SJCRH30 (cell line): ENCODE measurements at regions not wholly inside any gene's neighbourhood (a gene's known extent, or its start where the extent isn't known, plus 50 kb on each side); places are given as distances from the start of the nearest gene placed in this dataset.

Experiments used
- DNase-seq, 2 experiments: peaks; one replicate each; pipeline ENCODE4 v3.0.0-alpha.2; 2015 to 2020
- H3K27ac ChIP-seq: fragments of 250-450 bp; sonication (Bioruptor Pico); 2 replicates; pipeline ENCODE4 v1.5.1; 2020; ENCODE audit warnings: mild to moderate bottlenecking, moderate library complexity
- H3K27me3 ChIP-seq: fragments of 250-450 bp; sonication (Bioruptor Pico); 2 replicates; pipeline ENCODE4 v1.5.1; 2020; ENCODE audit warnings: mild to moderate bottlenecking, moderate library complexity
- H3K36me3 ChIP-seq: fragments of 250-450 bp; sonication (Bioruptor Pico); 2 replicates; pipeline ENCODE4 v1.5.1; 2020; ENCODE audit warnings: mild to moderate bottlenecking, moderate library complexity
- H3K4me1 ChIP-seq: fragments of 250-450 bp; sonication (Bioruptor Pico); 2 replicates; pipeline ENCODE4 v1.5.1; 2020; ENCODE audit warnings: mild to moderate bottlenecking, moderate library complexity
- H3K4me3 ChIP-seq: fragments of 250-450 bp; sonication (Bioruptor Pico); 2 replicates; pipeline ENCODE4 v1.5.1; 2020; ENCODE audit warnings: mild to moderate bottlenecking, moderate library complexity
- H3K9me3 ChIP-seq: fragments of 250-450 bp; sonication (Bioruptor Pico); replicated peaks from 2 replicates; pipeline ENCODE4 v1.5.1; 2020; ENCODE audit warnings: mild to moderate bottlenecking, moderate library complexity

- peak; percentile 88 to 91 for DNase-seq
- peak overlapping the region; percentile 62 for H3K4me3 ChIP-seq
- H3K27ac ChIP-seq: peak overlapping the region; percentile 67
- H3K9me3 ChIP-seq: no peaks in the 10 kb centered on the region
- no peaks in the 10 kb centered on the region for H3K27me3 ChIP-seq
- H3K36me3 ChIP-seq: peaks cover 6% of the 10 kb centered on the region; the same call in 1 of the 2 replicates
- H3K4me1 ChIP-seq: peaks cover 36% of the 10 kb centered on the region
Measured at GRCh38 chr12:124517260-124518050, 50.0 kb downstream of the NCOR2 start.

- H3K36me3 ChIP-seq: peaks cover 6% of the 10 kb centered on the region; the same call in 1 of the 2 replicates
- H3K27me3 ChIP-seq: no peaks in the 10 kb centered on the region
- H3K9me3 ChIP-seq: no peaks in the 10 kb centered on the region
- peak overlapping the region; percentile 62 for H3K4me3 ChIP-seq
- peaks cover 42% of the 10 kb centered on the region for H3K4me1 ChIP-seq
- H3K27ac ChIP-seq: peak overlapping the region; percentile 67
- no peak for DNase-seq
Measured at GRCh38 chr12:124516850-124517249, 50.6 kb downstream of the NCOR2 start.

- Histone ChIP-seq H3K27me3 (no peaks in the 10 kb centered on the region), H3K27ac (no peak overlapping the region), H3K4me3 (no peak overlapping the region), H3K36me3 (peaks cover 6% of the 10 kb centered on the region; the same call in 1 of the 2 replicates), H3K9me3 (no peaks in the 10 kb centered on the region), H3K4me1 (peaks cover 51% of the 10 kb centered on the region)
- no peak for DNase-seq
Measured at GRCh38 chr12:124515981-124516380, 51.4 kb downstream of the NCOR2 start.

DNA sequence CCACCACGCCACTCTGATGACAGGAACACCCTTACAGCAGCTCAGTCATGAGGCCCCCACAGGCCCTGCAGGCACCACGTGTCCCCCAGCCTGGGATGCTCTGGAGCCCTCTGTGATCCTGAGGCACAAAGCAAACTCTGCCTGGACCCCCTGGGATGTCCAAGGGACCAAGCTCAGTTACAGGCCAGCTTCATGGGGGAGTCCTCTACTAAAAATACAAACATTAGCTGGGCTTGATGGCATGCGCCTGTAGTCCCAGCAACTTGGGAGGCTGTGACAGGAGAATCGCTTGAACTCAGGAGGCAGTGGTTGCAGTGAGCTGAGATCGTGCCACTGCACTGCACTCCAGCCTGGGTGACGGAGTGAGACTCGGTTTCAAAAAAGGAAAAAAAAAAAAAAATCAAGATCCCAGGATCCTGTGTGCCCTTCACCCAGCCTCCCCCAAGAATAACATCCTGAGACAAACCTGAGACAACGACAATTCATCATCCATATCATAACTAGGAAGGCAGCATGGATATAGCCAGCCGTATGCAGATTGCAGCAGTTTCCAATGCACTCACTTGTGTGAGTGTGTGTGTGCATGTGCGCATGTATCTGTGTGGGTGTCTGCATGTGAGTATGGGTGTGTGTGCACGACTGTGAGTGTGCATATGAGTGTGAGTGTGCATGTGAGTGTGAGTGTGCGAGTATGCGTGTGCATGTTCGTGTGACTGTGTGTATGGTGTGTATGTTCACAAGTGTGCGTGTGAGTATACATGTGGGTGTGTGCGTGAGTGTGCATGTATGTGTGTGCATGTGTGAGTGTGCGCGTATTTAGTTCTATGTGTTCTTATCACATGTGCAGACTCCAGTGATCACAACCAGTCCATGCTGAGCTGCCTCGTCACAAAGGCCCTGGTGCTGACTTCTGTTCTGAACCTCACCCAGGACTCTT, 52.1 kb downstream of the NCOR2 start:
- Histone ChIP-seq H3K4me3 (no peak overlapping the region), H3K27ac (no peak overlapping the region)

DNA sequence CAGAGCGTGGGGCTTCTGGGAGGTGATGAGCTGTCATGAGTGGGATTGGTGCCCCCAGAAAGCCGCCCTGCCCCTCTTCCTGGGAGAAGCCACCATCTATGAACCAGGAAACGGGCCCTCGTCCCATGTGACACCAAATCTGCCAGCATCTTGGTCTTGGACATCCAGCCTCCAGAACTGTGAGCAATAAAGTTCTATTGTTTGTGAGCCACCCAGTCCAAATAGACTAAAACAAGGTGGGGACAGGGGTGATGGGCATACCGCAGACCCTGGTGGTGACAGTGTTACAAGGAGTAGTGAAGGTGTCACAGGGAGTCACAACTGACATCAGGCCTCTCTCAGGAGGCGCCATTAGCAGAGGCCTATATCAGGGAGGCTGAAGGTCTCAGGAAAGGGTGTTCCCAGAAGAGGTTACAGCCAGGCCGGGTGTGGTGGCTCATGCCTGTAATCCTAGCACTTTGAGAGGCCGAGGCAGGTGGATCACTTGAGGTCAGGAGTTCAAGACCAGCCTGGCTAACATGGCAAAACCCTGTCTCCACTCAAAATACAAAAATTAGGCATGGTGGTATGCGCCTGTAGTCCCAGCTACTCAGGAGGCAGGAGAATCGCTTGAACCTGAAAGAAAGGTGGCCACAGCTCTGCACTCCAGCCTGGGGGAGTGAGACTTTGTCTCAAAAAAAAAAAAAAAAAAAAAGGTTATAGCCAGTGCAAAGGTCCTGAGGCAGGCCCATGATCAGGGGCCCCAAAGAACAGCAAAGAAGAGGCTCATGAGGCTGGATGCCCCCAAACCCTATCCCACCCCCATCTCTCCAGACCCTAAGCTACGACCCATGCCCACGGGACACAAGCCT, 53.0 kb downstream of the NCOR2 start:
- no peak for DNase-seq
- H3K4me1 ChIP-seq: peaks cover 58% of the 10 kb centered on the region
- no peak overlapping the region for H3K4me3 ChIP-seq
- no peaks in the 10 kb centered on the region for H3K9me3 ChIP-seq
- H3K36me3 ChIP-seq: peaks cover 6% of the 10 kb centered on the region; the same call in 1 of the 2 replicates
- H3K27me3 ChIP-seq: no peaks in the 10 kb centered on the region
- H3K27ac ChIP-seq: peak overlapping the region; percentile 89

More for the DNA sequence above, 52.1 kb downstream of the NCOR2 start:
- Histone ChIP-seq H3K9me3 (no peaks in the 10 kb centered on the region), H3K4me1 (peaks cover 58% of the 10 kb centered on the region), H3K36me3 (peaks cover 6% of the 10 kb centered on the region; the same call in 1 of the 2 replicates), H3K27me3 (no peaks in the 10 kb centered on the region)
- no peak for DNase-seq

GRCh38 chr12:124513297-124513867, 54.0 kb downstream of the NCOR2 start:
- Histone ChIP-seq H3K27ac (peak overlapping the region; percentile 89), H3K4me3 (no peak overlapping the region), H3K36me3 (peaks cover 6% of the 10 kb centered on the region; the same call in 1 of the 2 replicates), H3K27me3 (no peaks in the 10 kb centered on the region), H3K9me3 (no peaks in the 10 kb centered on the region), H3K4me1 (peaks cover 64% of the 10 kb centered on the region)
- DNase-seq: no peak

DNA sequence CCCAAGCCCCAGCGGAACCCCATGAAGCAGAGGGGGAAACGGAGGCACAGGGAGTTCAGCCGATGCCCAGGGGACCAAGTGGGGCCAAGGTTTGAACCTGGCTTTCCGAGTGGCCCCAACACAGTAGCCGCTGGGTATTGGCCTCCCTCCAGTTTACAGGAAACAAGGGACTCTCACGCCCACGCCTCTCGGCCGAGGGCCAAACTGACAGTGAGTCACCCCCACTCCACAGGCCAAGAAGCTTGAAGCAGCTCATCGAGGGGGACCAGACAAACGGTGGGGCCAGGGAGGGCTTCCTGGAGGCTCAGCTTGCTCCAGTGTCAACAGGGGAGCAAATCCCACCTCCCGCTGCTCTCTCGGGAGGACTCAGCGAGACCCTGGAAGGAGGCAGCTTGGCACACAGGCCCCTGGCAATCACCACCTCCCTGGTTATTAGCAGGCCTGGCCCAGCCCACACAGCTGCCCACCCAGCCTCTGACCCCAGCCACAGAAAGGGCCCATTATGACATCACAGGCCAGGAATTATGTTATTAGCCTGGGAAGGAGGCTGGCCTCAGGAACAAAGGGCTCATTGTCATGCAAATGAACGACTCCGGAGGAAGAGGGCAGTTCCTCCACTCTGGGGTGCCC, 54.6 kb downstream of the NCOR2 start:
- DNase-seq: peak; percentile 97 to 98

DNA sequence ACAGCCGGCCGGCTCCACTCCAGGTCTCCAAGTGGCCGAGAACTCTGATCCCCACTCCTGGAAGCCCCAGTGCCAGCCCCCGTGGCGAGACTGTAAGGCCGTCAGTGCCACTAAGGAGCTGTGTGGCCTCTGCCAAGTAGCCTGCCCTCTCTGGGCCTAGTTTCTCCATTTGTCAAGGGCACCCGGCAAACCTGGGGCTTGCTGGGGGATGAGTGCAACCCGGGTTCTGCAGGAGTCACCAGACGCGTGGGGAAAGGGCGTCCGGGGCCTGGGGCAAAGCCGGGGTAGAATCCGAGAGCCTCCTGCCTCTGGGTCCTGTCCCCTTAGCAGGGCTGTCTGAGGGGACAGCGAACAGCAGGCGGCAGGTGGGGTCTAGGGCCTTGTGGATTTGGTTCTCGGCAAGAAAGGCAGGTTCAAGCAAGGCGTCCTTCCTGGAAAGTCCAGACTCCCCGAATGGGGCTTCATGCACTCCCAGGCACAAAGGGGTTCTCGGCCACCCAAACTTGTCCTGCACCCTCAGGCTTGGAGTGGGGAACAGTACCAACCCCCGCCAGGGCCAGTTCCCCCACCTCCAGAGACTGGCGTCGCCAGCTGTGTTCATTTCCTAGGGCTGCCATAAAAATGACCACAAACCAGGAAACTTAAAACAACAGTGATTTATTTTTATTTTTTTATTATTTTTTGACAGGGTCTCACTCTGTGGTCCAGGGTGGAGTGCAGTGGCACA, 56.0 kb downstream of the NCOR2 start:
- no peaks in the 10 kb centered on the region for H3K27me3 ChIP-seq
- no peaks in the 10 kb centered on the region for H3K9me3 ChIP-seq
- H3K4me3 ChIP-seq: no peak overlapping the region
- H3K4me1 ChIP-seq: peaks cover 75% of the 10 kb centered on the region
- peaks cover 6% of the 10 kb centered on the region; the same call in 1 of the 2 replicates for H3K36me3 ChIP-seq
- DNase-seq: no peak
- peak overlapping the region; percentile 89; the same call in 1 of the 2 replicates for H3K27ac ChIP-seq

More for the DNA sequence above, 54.6 kb downstream of the NCOR2 start:
- no peaks in the 10 kb centered on the region for H3K27me3 ChIP-seq
- peak overlapping the region; percentile 89 for H3K27ac ChIP-seq
- H3K36me3 ChIP-seq: peaks cover 6% of the 10 kb centered on the region; the same call in 1 of the 2 replicates
- H3K9me3 ChIP-seq: no peaks in the 10 kb centered on the region
- peaks cover 70% of the 10 kb centered on the region for H3K4me1 ChIP-seq
- no peak overlapping the region for H3K4me3 ChIP-seq

GRCh38 chr12:124510301-124510970, 57.0 kb downstream of the NCOR2 start:
- H3K27me3 ChIP-seq: no peaks in the 10 kb centered on the region
- no peak for DNase-seq
- H3K4me3 ChIP-seq: no peak overlapping the region
- peaks cover 71% of the 10 kb centered on the region for H3K4me1 ChIP-seq
- peak overlapping the region; percentile 60 for H3K27ac ChIP-seq
- peaks cover 3% of the 10 kb centered on the region; the same call in 1 of the 2 replicates for H3K36me3 ChIP-seq
- no peaks in the 10 kb centered on the region for H3K9me3 ChIP-seq

- Histone ChIP-seq H3K4me3 (no peak overlapping the region), H3K27me3 (no peaks in the 10 kb centered on the region), H3K9me3 (no peaks in the 10 kb centered on the region), H3K4me1 (peaks cover 71% of the 10 kb centered on the region), H3K36me3 (peaks cover 2% of the 10 kb centered on the region; the same call in 1 of the 2 replicates), H3K27ac (peak overlapping the region; percentile 60)
- peak; percentile 83 to 87 for DNase-seq
Measured at GRCh38 chr12:124509676-124510300, 57.6 kb downstream of the NCOR2 start.

GRCh38 chr12:124509300-124509675, 58.1 kb downstream of the NCOR2 start:
- DNase-seq: no peak
- Histone ChIP-seq H3K36me3 (peaks cover 2% of the 10 kb centered on the region; the same call in 1 of the 2 replicates), H3K4me1 (peaks cover 70% of the 10 kb centered on the region), H3K27ac (peak overlapping the region; percentile 60), H3K9me3 (no peaks in the 10 kb centered on the region), H3K4me3 (no peak overlapping the region), H3K27me3 (no peaks in the 10 kb centered on the region)

- Histone ChIP-seq H3K9me3 (no peaks in the 10 kb centered on the region), H3K4me1 (peaks cover 63% of the 10 kb centered on the region), H3K36me3 (no peaks in the 10 kb centered on the region), H3K4me3 (no peak overlapping the region), H3K27me3 (no peaks in the 10 kb centered on the region), H3K27ac (peak overlapping the region; percentile 60)
- peak; percentile 68 to 74 for DNase-seq
Measured at GRCh38 chr12:124508381-124509079, 58.9 kb downstream of the NCOR2 start.
